ENCODE measurements at regions not wholly inside any gene's neighbourhood (a gene's known extent, or its start where the extent isn't known, plus 50 kb on each side); places are given as distances from the start of the nearest gene placed in this dataset.
"Not testable (repeated sequence)": the region's sequence is repeated elsewhere in the genome, so short reads cannot be mapped to it uniquely, and the experiment has no call there.

- no peak for TF ChIP-seq CTCF (conservative IDR thresholded peaks at IDR 0.05; ENCODE audit: low read depth, low read length)
- no peak overlapping the region for H3K4me3 ChIP-seq (ENCODE audit: low read depth, low read length)
- no peak for DNase-seq (ENCODE audit: low read depth)
Observed at GRCh38 chr12:131327521-131328488, 374.1 kb downstream of the ADGRD1 start.

GRCh38 chr12:131328861-131329845 lies 375.4 kb downstream of the ADGRD1 start:
- not testable (repeated sequence) for DNase-seq (ENCODE audit: low read depth); H3K4me3 ChIP-seq (ENCODE audit: low read depth, low read length)

GRCh38 chr12:131330106-131330815 lies 376.6 kb downstream of the ADGRD1 start:
- TF ChIP-seq CTCF (conservative IDR thresholded peaks at IDR 0.05; ENCODE audit: low read depth, low read length): no peak
- DNase-seq (ENCODE audit: low read depth): no peak
- H3K4me3 ChIP-seq (ENCODE audit: low read depth, low read length): no peak overlapping the region

GRCh38 chr12:131331148-131331750 lies 377.5 kb downstream of the ADGRD1 start:
- no peak for TF ChIP-seq CTCF (conservative IDR thresholded peaks at IDR 0.05; ENCODE audit: low read depth, low read length)
- DNase-seq (ENCODE audit: low read depth): no peak
- no peak overlapping the region for H3K4me3 ChIP-seq (ENCODE audit: low read depth, low read length)

GRCh38 chr12:131332224-131332623 lies 378.5 kb downstream of the ADGRD1 start:
- no peak for TF ChIP-seq CTCF (conservative IDR thresholded peaks at IDR 0.05; ENCODE audit: low read depth, low read length)
- DNase-seq (ENCODE audit: low read depth): no peak
- H3K4me3 ChIP-seq (ENCODE audit: low read depth, low read length): no peak overlapping the region

GRCh38 chr12:131333136-131333535 lies 377.8 kb upstream of the SFSWAP start:
- no peak for TF ChIP-seq CTCF (conservative IDR thresholded peaks at IDR 0.05; ENCODE audit: low read depth, low read length)
- no peak for DNase-seq (ENCODE audit: low read depth)
- no peak overlapping the region for H3K4me3 ChIP-seq (ENCODE audit: low read depth, low read length)

Data from choroid plexus epithelial cell (primary cell).